HG03457 (cell line): ENCODE measurements at regions not wholly inside any gene's neighbourhood (a gene's known extent, or its start where the extent isn't known, plus 50 kb on each side); places are given as distances from the start of the nearest gene placed in this dataset.

Experiments
- ATAC-seq: cut with Tn5 transposase; IDR thresholded peaks from one replicate; pipeline ENCODE4 v1.9.1; 2021; ENCODE audit warnings: moderate number of reproducible peaks; ENCODE audit not compliant: unreplicated experiment

- no peak for ATAC-seq
These were observed 255.2 kb upstream of the KLF14 start for GRCh38 chr7:130989101-130989795.

- ATAC-seq, result no peak
These were observed 256.3 kb upstream of the KLF14 start for GRCh38 chr7:130990178-130990832.

GRCh38 chr7:130993671-130994365 is 259.8 kb upstream of the KLF14 start:
- no peak for ATAC-seq

GRCh38 chr7:130994378-130995115 is 260.5 kb upstream of the KLF14 start:
- ATAC-seq, result no peak

- ATAC-seq, result no peak
These were observed 261.5 kb upstream of the KLF14 start for GRCh38 chr7:130995252-130996081.

DNA sequence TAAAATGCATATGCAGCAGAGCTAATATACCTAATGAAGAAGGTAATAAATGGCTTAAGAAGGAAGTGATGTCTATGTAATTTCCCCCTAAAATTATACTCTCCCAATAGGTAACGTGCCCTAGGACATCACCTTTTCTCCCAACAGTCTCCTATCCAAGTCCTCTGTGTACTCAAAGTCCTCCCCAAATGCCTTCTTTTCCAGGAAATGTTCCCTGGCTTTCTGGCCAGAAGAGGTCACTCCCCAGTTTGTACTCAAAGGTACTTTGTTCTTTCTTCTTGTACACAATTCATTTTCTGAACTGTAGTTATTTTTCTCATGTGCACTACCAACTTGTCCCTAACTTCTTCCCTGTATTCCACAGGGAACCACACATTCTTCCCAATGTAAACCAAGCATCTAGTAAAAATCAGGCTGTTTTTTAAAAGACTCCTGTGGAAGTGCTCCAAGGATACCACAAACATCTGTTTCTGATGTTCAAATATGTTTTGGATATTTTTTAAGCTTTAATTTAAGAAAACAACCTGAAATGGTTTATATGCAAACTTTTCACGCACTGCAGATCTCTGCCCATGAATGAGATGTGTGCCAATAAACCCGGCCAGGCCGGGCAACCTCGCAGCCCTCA is 262.3 kb upstream of the KLF14 start:
- ATAC-seq, result no peak

GRCh38 chr7:130996833-130997231 is 262.8 kb upstream of the KLF14 start:
- ATAC-seq, result no peak

DNA sequence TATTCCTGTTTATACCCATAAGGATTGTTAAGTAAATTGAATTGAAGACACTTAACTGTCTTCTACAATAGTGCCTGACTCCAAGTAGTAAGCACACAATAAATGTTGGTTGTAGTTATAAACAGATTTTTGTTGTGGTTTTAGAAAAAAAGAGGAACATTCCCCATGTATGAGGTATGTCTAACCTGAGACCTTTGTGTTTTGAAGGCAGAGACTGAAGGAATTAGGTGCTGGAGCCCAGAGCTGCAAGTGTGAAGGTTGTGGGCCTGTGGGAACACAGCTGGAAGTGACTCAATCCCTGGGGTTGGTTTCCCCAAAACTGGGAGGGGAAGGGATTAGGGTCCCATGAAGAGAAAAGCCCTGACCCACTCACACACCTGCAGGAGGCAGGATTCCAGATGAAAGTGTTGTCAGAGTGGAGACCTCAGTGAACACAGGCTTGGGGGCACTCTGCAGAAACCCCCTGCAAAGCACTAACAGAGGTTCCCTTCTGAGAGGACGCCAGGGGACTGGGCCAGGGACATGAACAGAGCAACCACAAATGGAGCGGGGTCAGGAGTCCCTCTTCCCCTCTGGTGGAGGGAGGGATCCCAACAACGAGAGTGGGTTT is 265.1 kb upstream of the KLF14 start:
- no peak for ATAC-seq

DNA sequence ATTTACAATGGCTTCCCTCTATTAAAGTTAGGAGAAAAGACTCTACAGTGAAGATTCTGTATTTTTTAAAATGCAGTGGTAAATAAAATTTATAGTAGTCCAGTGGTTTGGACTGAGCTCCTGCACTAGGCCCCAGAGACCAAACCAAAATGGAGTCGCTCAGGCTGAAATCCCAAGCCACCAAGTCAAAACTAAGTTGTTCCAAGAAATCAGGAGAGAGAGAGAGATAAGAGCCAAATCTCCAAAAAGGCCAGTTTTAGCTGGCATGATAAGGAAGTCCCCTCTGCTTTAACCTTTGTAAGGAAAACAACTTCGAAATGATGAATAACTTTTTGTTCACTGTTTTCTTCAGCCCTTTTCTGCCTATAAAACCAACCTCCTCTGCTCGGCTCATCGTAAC is 265.9 kb upstream of the KLF14 start:
- no peak for ATAC-seq

DNA sequence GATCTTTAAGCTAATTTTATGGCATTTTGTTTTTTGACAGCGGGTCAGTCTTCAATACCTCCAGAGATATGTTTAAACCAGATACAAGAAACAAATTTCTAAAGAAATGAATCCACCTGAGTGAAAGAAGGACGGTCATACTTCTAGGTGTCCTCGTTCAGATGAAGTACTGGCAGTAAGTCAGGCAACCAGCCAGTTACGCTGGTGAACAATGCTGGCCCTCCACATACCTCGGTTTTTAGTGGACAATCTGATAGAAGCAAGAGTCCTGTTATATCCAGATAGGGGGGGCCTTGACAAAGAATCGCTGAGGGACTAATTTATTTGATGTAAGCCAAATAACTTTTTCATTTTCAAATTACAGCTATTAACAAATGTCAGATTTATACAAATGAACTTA is 266.4 kb upstream of the KLF14 start:
- ATAC-seq, result no peak

- no peak for ATAC-seq
These were observed 266.9 kb upstream of the KLF14 start for GRCh38 chr7:131000873-131001272.

DNA sequence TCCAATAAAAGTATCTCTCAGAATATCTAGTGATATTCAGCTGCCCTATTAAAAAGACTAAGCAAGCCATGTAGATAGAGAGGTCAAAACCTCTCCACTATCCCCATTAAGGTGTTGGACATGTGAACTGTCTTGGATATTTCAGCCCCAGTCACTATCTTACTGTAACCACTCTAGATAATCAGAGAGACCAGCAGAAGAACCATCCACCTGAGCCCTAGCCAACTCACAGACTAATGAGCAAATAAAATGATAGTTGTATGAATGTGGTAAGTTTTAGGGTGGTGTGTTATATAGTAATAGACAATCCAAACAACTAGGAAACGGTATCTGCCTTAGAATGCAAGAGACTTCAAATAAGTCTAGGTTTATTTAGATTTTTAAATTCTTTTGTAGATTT is 268.6 kb upstream of the KLF14 start:
- ATAC-seq, result no peak

GRCh38 chr7:131003634-131004033 is 269.6 kb upstream of the KLF14 start:
- ATAC-seq, result no peak

DNA sequence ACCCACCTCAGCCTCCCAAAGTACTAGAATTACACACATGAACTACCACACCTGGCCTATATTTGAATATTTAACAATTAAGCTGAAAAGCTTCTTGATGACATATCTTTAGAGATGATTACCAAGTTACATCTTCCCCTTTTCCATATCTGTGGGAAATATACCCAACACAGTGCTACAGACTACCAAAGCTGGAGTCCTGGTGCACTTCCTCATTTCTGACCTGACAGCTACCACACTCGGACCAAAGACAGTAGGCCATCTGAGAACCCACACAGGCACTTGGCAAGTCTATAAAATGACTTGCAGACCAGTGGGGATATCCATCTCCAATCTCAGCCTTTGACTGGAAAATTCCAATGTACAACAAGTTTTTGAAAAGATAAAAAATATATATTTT is 270.4 kb upstream of the KLF14 start:
- no peak for ATAC-seq

GRCh38 chr7:131007439-131008330 is 273.7 kb upstream of the KLF14 start:
- no peak for ATAC-seq

DNA sequence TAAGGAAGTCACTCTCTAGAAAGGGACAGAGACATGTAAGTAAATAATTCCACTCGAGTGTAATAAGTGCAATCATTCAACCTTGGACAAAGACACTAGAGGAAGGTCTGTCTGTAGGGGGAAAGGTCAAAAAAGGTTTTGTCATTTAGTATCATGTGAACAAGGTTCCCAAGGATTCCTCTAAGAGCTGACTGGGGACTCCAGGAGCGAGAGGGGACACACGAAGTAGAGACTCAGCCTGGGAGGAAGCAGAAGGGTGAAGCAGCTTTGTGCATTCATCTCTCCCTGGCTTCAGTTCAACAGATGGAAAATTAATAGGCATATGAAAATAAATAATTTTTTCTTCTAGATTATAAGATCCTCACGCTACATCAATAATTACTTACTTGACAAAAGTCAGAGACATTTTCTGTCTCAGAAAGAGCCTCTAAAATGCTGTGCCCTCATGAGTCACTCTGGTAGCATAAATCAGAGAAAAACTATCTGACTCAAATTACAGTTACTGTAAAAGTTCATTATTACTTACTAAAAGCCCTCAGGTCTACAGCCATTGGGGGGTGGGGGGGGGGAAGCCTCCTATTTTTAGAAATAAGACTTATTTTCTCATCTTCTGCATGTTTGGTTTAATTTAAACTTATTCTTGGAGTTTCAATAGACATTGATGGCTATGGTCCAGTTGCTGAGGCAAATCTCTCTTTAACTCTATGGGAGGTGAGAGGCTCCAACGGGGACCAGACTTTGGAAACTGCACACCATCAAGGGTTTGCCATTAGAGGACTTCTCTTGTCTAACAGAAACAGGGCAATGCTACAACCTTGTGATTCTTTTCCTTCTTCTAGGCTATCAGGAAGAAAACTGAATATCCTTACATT is 275.1 kb upstream of the KLF14 start:
- no peak for ATAC-seq

GRCh38 chr7:131010029-131010716 is 276.2 kb upstream of the KLF14 start:
- no peak for ATAC-seq
